HG03064 (cell line): ENCODE measurements at regions not wholly inside any gene's neighbourhood (a gene's known extent, or its start where the extent isn't known, plus 50 kb on each side); places are given as distances from the start of the nearest gene placed in this dataset.

Experiments
- ATAC-seq: cut with Tn5 transposase; IDR thresholded peaks from one replicate; pipeline ENCODE4 v1.9.1; 2021; ENCODE audit warnings: low read depth; ENCODE audit not compliant: unreplicated experiment

DNA sequence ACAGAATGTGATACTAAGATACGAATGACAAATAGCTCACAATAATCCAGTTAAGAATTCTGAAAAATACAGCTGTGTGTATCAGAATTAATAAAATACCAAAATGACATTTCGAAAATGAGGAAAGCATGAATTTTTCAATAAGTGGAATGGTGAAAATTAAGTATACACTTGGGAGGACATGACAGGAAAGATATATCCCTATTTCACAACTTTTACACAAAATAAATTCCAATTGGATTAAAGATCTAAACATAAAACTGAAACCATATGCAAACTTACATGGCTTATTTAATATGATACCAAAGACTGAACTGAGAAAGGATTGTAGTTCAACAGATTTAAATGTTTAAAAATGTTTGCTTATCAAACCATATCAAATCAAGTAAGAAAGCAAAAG lies 510.4 kb upstream of the ADAMTS5 start:
- ATAC-seq: no peak

DNA sequence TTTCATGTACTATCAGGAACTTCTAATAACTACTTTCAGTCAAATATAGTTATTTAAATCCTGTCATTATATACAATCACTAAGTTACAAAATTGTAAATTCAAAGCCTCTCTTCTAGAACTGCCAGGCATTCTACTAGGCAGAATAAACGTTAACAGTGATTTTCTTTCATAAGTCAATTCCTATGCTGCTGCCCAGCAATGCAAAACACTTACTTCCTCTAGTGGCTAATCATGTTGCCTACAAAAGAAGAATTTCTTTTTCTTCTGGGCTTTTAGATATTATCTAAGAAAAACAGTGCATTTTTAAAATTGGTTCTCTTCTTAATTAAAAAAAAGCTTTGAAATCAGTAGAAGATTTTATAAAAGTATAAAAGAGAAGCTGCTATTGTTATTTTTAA lies 509.8 kb upstream of the ADAMTS5 start:
- ATAC-seq: no peak

DNA sequence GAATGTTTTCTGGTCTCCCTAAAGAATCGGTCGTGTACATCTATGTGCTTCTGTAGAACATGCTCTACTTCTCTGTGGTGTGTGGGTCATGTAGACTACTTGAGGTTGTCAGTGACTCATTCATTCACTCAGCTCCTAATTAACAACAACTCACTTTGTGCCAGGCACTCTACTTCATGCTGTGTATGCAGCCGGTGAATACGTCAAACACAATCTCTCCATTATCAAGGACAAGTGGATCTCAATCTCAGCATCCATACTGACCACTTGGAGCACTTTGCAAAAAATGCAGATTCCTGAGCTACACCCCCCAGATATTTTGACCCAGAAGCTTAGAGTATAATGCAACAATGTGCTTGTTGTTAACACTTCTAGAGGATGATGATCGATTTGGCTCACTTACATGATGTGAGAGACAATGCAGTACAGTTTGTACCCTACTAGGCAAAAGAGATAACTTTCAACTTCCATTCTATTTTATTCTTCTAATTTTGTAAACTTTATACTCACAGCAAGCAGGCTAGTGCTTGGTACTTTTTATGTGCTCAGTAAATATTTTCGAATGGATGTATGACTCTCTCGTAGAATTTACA lies 508.6 kb upstream of the ADAMTS5 start:
- ATAC-seq: no peak

DNA sequence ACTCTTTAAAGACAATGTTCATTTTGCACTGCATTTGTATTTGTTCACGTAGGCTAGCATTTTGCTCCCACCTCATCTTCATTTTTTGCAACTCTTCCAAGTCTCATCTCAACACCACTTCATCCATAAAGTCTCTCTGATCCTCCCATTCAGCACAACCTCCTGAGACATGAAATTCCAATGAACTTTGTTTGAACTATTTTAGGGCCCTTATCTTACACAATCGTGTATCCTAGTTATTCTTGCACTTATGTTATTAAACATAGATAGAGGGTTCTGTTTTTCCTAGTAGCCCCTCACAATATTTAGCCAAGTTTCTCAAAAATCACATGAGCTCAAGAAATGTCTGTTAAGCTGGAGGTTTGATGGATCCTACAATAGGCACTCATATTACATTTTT lies 500.5 kb upstream of the ADAMTS5 start:
- no peak for ATAC-seq

DNA sequence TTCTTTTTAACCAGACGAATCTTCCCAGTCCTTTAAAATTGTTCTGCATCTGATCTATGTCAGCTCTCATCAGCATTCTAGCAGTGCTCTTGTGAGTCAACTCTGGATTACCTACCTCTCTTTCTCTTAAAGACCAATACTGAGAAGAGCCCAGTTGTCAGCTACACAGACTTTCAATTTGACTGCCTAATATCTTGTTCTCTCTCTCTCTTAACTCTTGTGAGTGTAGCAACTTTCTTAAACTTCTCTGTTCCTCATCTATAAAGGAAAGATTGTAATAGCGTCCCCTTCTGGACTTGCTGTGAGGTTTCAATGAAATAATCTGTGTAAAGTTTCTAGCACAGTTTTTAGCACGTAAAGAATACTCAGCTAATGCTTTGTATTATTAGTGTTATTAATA lies 499.3 kb upstream of the ADAMTS5 start:
- no peak for ATAC-seq

DNA sequence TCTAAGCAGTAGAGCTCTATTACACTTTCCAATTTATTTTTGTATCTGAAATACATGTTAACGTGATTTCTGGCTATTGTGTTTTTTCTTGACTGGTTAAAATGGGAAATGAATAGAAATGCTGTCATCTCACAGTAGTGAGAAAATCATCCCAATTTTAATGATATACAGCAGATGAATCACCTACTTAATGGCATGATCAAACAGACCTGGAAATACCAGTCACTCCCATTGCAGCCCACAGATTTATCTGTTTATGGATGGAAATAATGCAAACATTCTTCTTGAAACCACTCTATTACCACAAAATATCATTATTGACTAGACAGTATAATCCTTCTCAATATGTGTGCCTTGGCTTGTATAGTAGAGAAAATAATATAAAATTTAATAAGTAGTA lies 497.8 kb upstream of the ADAMTS5 start:
- no peak for ATAC-seq

DNA sequence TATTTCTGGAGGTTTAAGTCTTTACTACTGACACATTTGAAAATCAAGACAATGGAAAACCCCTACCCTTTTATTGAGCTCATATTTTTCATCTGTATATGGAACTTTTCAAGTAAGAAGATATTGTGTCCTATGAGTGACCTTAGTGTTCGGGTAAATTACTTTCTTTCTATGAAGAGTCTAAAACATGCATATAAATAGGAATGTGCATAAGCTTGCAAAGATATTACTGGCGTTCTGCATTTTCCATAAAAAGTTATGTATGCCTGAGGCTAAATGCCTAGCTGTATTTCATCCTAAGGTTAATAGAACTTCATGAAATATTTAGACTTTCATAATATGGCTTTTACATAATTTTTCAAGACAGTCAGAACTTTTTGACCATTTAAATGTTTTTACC lies 495.8 kb upstream of the ADAMTS5 start:
- no peak for ATAC-seq

DNA sequence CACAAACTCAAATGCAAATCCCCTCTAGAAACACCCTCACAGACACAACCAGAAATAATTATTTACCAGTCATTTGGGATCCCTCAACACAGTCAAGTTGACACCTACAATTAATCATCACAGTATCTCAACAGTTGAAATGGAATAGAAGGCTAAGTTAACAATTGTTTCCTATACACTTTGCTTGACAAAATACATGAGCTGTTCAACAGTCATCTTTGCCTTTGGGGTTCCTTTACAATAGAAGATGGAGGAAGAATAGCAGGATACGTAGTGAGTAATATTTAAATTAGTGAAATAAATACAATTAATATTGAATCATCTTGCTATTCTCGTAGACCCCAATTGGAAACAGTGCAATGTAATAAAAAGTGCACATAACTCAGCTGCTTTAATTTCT lies 487.3 kb upstream of the ADAMTS5 start:
- ATAC-seq: no peak

DNA sequence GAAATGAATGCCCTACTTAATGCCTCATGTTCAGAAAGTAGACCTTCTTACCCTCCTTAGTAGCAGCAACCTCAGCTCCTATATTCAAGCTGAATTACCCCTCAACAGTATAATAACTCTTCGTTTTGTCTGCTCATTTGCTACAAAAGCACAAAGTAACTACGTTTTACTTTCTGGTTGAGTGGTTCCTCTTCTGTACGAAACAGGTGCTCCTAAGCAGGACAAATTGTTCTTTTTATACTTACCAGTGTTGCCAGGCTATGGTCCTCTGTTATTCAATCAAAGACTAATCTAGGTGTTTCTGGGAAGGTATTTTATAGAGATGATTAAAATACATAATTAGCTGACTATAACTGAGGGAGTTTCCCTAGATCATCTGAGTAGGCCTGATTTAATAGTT lies 484.2 kb upstream of the ADAMTS5 start:
- ATAC-seq: no peak

DNA sequence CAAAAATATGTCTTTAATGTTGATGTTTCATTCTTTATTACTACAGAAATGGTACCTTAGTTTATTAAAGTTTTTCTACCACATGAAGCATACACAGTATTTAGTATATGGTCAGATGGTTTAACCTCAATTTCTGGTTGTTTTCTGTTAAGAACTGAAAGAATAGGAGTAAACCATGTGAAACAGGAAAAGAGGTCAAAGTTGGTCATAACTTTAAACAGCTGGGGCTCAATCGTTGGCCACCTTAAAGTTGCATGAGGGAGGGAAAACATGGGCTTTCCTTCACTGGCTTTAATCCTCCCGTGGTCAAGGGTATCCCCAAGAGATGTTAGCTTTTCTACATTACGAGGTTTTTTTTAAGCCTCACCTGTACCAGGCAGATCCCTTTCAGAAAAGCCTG lies 483.3 kb upstream of the ADAMTS5 start:
- ATAC-seq: no peak

DNA sequence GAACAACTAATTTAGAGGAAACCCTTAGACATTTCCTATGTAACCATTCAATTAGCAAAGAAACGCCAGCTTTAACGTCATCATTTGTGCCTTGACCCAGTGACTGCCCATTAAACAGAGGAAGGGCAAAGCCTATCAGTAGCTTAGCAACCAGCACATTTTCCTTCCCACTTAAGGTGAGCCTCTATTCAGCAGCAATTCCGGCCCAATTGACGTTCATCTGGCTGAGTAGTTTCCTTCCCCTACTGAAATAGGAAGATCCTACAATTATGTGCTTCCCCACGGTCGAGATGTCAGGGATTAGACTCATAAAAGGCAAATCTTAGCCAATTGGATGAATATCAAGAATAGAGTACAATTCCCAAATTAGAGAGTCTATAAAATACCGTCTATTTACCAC lies 482.1 kb upstream of the ADAMTS5 start:
- ATAC-seq: no peak

DNA sequence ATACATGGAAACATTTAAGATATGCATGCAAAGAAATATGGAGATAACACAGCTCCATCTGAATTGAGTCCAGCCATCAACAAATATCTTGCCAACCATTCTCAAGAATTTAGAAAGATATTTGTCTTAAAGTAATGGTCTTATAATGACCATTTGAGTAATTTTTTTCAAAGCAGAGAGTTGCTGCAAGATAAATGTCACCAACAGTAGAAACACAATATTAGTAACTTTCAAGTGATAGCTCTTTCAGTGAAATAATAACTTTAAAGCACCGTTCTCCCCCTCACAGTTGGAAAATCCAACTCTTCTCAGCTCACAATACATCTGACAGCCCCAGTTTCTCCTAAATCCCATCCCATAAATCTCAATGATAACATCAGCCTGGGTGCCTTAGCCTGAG lies 481.0 kb upstream of the ADAMTS5 start:
- no peak for ATAC-seq

DNA sequence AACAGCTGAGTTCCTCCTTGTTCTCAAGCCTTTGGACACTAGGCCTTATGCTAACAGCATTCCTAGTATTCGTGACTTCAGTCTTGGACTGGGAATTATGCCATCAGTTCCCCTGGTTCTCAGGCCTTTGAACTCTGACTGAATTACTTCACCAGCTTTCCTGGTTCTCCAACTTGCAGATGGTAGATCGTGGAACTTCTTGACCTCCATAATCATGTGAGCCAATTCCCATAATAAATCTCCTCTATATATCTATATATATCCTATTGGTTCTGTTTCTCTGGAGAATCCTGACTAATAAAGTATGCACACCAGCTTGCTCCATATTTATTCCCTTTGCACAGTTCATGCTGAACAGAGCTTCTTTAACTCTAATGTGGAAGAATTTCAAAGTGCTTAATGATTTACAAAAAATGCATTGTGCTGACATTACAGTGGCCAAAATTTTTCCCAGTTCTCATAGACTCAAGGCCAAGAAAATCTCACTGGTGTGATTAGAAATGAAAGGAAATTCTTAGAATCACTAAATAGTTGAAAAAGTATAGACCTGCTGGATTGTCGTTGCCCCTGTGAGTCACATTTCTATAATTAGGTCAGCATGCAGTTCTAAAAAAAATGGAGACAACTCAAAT lies 462.9 kb upstream of the ADAMTS5 start:
- ATAC-seq: no peak

DNA sequence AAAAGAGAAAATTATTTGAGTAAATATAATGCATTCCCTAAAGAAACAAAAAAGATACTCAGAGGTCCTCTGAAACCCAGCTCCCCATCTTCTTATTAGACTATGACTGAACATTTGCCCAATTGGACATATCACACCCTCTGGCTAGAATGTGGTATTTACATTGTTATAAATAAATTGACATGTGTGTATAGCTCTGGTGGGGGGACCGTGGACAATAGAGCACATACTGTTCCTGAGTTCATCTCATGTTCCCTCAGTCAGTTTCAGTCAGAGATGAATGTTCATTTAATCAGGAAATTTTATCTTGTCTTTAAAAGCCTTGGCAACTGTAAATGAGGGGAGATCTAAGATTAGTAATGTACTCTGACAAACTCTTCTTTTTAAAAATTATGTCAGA lies 459.3 kb upstream of the ADAMTS5 start:
- no peak for ATAC-seq

DNA sequence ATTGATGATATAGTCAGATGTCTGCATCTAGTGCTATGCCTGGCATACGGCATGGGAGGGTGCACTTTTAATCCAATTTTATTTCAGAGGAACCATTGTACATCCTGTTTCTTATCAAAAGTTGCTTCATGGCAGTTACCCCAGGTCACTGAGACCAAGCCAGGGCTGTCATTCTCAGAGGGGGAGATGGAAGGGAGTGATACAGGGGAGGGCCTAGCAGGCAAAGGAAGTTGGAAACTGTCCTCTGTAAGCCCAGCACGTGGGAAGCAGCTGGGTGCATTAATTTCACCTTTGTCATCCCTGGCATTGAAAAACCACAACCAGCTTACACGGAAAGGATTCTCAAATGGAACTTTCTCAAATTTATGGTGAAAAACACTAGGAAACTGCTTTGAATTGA lies 458.7 kb upstream of the ADAMTS5 start:
- no peak for ATAC-seq

DNA sequence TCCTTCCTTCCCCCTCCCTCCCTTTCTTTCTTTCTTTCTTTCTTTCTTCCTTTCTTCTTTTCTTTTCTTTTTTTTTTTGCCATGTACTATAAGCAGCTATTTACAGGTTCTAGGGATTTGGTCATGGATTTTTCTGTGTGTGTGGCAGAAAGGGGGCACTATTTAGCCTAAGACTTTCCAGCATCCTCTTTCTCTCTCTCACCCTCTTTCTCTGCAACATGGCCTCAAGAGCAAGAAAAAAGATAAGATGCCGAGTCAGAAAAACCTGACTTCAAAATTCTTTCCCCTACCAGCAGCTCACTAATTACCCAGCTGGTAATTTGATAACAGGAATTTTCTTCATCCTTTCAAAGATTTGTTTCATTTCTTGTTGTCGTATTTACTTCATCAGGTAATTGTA lies 458.3 kb upstream of the ADAMTS5 start:
- no peak for ATAC-seq

DNA sequence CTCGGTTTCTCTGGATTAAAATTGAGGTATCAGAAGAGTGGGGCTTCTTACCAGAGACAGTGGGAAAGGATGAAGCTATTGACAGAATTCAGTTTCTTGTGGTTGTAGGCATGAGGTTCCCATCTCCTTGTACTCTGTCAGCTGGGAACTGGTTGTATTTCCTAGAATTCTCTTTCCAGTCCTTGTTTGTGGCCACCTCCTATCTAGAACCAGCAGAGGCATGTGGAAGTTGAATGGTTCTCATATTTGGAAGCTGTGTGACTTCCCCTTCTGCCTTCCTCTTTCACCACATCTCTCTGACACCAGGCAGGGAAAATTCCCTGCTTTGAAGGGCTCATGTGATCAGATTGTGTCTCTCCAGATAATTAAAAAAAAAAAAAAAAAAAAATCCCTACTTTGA lies 457.7 kb upstream of the ADAMTS5 start:
- no peak for ATAC-seq

DNA sequence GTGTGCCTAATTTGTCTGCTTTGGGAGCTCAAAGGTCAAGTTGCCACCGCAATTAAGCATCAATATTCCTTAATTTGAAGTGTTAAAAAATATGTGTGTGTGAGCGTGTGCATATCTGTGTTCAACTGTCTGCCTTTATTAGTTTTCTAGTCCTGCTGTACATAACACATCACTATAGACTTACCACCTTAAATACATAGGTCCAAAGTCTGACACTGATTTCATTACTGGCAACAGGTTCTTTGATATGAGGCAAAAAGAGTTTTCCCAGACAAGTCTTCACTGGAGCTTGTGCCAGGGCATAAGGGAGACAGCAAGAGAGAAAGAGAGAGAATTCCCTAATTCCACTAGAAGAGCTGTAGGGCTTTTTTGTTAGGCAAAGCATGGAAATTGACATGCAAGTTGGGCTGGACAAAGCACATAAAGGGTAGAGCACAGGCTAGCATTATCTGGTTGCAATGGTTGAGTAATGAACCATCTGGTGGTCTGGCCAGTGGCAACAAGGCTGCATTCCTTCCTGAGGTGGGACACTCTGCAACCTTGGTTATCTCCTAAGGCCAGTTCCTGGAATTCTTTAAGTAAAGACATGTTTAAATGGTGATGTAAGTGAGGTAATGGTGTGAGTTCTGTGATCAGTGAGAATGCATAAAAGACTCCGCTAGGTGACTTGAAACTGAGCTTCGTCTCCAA lies 457.2 kb upstream of the ADAMTS5 start:
- ATAC-seq: no peak

DNA sequence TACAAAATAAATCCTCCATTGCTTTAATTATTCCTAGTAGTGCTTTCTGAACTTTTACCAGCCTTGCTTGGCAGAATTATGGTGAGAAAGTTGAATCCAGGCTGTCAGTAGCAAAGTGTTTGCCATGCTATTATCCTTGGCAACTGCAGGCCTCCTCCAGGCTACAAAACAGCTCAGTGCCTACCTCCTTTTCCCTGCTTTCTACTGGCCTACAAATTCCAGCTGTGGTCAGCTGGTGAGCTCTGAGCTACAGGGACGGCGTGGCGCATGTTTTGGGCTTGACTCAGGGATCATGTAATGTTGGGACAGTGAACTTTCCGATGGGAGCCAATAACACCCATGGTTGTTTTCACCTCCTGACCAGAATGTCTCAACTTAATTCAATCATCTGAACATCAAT lies 456.1 kb upstream of the ADAMTS5 start:
- ATAC-seq: no peak

DNA sequence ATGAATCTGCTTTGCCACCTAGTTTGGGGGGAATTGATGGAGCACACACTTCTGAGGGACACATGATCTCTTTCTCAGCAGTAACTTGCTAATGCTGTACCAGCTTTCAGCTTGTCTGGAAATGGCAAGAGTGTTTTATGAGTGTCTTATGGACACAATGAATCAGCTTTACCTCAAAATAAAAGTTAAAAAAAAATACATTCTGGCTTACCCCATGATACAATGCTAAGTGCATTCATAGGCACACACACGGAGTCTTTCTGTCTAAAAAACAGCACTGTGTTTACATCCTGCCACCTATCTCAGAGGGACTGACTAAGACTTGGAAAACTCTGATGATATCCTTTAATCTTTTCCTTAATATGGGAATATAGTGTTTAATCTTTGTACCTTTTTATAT lies 455.5 kb upstream of the ADAMTS5 start:
- no peak for ATAC-seq

DNA sequence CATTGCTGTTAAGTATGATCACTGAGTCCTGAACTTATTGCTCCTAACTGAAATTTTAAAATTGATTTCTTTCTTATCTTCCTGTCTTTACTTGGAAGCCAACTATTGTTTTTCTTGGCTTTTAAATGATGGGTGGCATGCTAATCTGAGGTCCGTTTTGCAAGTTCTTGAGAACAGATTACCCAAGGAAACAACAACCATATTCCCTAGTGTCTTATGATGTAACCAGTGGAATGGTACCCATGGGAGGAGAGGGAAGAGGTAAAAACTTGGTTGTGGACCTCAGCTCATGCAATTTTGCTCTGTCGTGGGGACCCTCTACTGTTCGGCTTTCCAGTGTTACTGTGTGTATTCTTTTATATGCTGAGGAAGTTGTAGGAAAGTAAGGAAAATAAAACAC lies 454.8 kb upstream of the ADAMTS5 start:
- ATAC-seq: no peak

DNA sequence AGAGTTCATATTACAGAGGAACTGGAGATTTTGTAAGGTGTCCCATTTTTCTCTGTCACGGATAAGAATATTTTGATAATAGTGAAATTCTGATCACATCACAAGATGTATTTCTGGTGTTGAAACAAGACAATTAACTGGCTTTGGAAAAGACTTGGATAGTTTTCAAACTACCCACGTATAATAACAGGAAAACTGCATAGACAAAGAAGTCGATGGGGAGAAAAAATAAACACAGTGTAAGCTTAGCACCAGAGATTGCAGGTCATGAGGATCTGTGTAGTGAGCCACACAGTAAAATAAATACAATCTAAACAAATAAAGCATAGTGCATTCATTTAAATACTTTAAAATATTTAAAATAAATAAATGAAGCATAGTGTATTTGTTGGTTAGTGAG lies 452.3 kb upstream of the ADAMTS5 start:
- no peak for ATAC-seq
